HEK293T (cell line): ENCODE measurements at regions not wholly inside any gene's neighbourhood (a gene's known extent, or its start where the extent isn't known, plus 50 kb on each side); places are given as distances from the start of the nearest gene placed in this dataset.

ENCODE experiments used
- CTBP1 ChIP-seq: fragments of 450-650 bp; IDR thresholded peaks from 2 replicates; pipeline ENCODE4 v1.6.1; 2016; ENCODE audit warnings: borderline replicate concordance
- ELF4 ChIP-seq: fragments of 450-650 bp; IDR thresholded peaks from 2 replicates; pipeline ENCODE4 v1.6.1; 2017; ENCODE audit warnings: antibody characterized with exemption
- FOXM1 ChIP-seq: fragments of 450-650 bp; IDR thresholded peaks from 2 replicates; pipeline ENCODE4 v1.6.1; 2017; ENCODE audit warnings: mild to moderate bottlenecking, borderline replicate concordance
- HDGF ChIP-seq: fragments of 450-650 bp; IDR thresholded peaks from 2 replicates; pipeline ENCODE4 v1.6.1; 2017; ENCODE audit warnings: antibody characterized with exemption, borderline replicate concordance
- L3MBTL2 ChIP-seq: fragments of 450-650 bp; conservative IDR thresholded peaks from 2 replicates; pipeline ENCODE4 v1.6.1; 2016; ENCODE audit warnings: mild to moderate bottlenecking
- ZNF384 ChIP-seq: fragments of 450-650 bp; IDR thresholded peaks from 2 replicates; pipeline ENCODE4 v1.6.1; 2016
- TF ChIP-seq, protein P1 (sequence below): fragments of 450-650 bp; IDR thresholded peaks from 2 replicates; pipeline ENCODE4 v1.6.1; 2016

DNA sequence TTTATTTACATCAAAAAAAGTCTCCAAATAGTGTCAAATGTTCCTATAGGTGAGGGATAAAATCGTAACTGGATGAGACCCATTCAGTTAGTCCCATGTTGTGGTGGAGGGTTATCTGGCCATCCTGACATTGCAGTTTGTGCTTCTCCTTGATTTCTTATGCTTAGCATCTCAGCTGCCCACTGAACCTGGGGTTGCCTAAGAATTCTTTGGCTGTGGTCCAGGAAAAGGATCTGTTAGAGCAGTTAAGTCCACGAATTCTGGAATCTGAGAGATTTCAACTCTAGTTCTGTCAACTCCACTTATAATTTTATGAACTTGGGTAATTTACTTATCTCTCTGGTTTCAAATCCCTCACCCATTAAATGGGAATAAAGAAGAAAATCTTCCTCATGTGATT, 1673.4 kb downstream of the REEP3 start:
- TF ChIP-seq ELF4 (no peak), ZNF384 (no peak), CTBP1 (no peak), HDGF (no peak), FOXM1 (no peak), L3MBTL2 (no peak)
- TF ChIP-seq, protein P1, sequence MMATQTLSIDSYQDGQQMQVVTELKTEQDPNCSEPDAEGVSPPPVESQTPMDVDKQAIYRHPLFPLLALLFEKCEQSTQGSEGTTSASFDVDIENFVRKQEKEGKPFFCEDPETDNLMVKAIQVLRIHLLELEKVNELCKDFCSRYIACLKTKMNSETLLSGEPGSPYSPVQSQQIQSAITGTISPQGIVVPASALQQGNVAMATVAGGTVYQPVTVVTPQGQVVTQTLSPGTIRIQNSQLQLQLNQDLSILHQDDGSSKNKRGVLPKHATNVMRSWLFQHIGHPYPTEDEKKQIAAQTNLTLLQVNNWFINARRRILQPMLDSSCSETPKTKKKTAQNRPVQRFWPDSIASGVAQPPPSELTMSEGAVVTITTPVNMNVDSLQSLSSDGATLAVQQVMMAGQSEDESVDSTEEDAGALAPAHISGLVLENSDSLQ: no peak
